ENCODE measurements at regions not wholly inside any gene's neighbourhood (a gene's known extent, or its start where the extent isn't known, plus 50 kb on each side); places are given as distances from the start of the nearest gene placed in this dataset.

- intact Hi-C loops (cut with DNase I) = no loop called here
- H3K4me3 ChIP-seq = no peak overlapping the region
- DNase-seq = no peak
- no peaks in the 10 kb centered on the region for H3K36me3 ChIP-seq
- H3K9me3 ChIP-seq = no peaks in the 10 kb centered on the region
- H3K4me1 ChIP-seq = no peaks in the 10 kb centered on the region
- no peak for ATAC-seq
- H3K27me3 ChIP-seq = no peaks in the 10 kb centered on the region
- H3K27ac ChIP-seq = no peak overlapping the region
- TF ChIP-seq CTCF (IDR thresholded peaks at IDR 0.05) = no peak
These were observed 103.3 kb upstream of the POT1 start for GRCh38 chr7:125032943-125033342.

GRCh38 chr7:125030756-125031387, 101.2 kb upstream of the POT1 start:
- DNase-seq = no peak

GRCh38 chr7:125025620-125026019, 96.0 kb upstream of the POT1 start:
- H3K27me3 ChIP-seq = no peaks in the 10 kb centered on the region
- ATAC-seq = no peak
- intact Hi-C loops (cut with DNase I) = no loop called here

More at GRCh38 chr7:125030756-125031387, 101.2 kb upstream of the POT1 start:
- no peak for TF ChIP-seq CTCF (IDR thresholded peaks at IDR 0.05)
- H3K27me3 ChIP-seq = no peaks in the 10 kb centered on the region
- no peaks in the 10 kb centered on the region for H3K4me1 ChIP-seq
- no peaks in the 10 kb centered on the region for H3K36me3 ChIP-seq
- H3K4me3 ChIP-seq = no peak overlapping the region
- intact Hi-C loops (cut with DNase I) = no loop called here
- ATAC-seq = no peak
- H3K27ac ChIP-seq = no peak overlapping the region
- no peaks in the 10 kb centered on the region for H3K9me3 ChIP-seq

GRCh38 chr7:125020801-125021200, 91.2 kb upstream of the POT1 start:
- no peaks in the 10 kb centered on the region for H3K36me3 ChIP-seq
- H3K9me3 ChIP-seq = no peaks in the 10 kb centered on the region
- H3K27ac ChIP-seq = no peak overlapping the region
- DNase-seq (no peak), ATAC-seq (no peak)
- H3K4me3 ChIP-seq = no peak overlapping the region
- H3K4me1 ChIP-seq = no peaks in the 10 kb centered on the region
- intact Hi-C loops (cut with DNase I) = no loop called here
- no peak for TF ChIP-seq CTCF (IDR thresholded peaks at IDR 0.05)
- H3K27me3 ChIP-seq = no peaks in the 10 kb centered on the region

More at GRCh38 chr7:125025620-125026019, 96.0 kb upstream of the POT1 start:
- Histone ChIP-seq H3K27ac (no peak overlapping the region), H3K4me1 (no peaks in the 10 kb centered on the region), H3K36me3 (no peaks in the 10 kb centered on the region), H3K9me3 (no peaks in the 10 kb centered on the region), H3K4me3 (no peak overlapping the region)
- TF ChIP-seq CTCF (IDR thresholded peaks at IDR 0.05) = no peak
- DNase-seq = no peak

- Histone ChIP-seq H3K4me3 (no peak overlapping the region), H3K27me3 (no peaks in the 10 kb centered on the region), H3K9me3 (no peaks in the 10 kb centered on the region), H3K4me1 (no peaks in the 10 kb centered on the region), H3K27ac (no peak overlapping the region), H3K36me3 (no peaks in the 10 kb centered on the region)
- TF ChIP-seq CTCF (IDR thresholded peaks at IDR 0.05) = no peak
- DNase-seq (no peak), ATAC-seq (no peak)
- intact Hi-C loops (cut with DNase I) = no loop called here
These were observed 80.9 kb upstream of the POT1 start for GRCh38 chr7:125010540-125010939.
